Hindlimb muscle (tissue), 1 donor: ENCODE measurements at regions not wholly inside any gene's neighbourhood (a gene's known extent, or its start where the extent isn't known, plus 50 kb on each side); places are given as distances from the start of the nearest gene placed in this dataset.
A peak's percentile ranks its signal among the peaks of the same experiment; 100 is the strongest.

Experiments
- DNase-seq: peaks from one replicate; pipeline ENCODE4 v3.0.0-alpha.2; 2013

DNA sequence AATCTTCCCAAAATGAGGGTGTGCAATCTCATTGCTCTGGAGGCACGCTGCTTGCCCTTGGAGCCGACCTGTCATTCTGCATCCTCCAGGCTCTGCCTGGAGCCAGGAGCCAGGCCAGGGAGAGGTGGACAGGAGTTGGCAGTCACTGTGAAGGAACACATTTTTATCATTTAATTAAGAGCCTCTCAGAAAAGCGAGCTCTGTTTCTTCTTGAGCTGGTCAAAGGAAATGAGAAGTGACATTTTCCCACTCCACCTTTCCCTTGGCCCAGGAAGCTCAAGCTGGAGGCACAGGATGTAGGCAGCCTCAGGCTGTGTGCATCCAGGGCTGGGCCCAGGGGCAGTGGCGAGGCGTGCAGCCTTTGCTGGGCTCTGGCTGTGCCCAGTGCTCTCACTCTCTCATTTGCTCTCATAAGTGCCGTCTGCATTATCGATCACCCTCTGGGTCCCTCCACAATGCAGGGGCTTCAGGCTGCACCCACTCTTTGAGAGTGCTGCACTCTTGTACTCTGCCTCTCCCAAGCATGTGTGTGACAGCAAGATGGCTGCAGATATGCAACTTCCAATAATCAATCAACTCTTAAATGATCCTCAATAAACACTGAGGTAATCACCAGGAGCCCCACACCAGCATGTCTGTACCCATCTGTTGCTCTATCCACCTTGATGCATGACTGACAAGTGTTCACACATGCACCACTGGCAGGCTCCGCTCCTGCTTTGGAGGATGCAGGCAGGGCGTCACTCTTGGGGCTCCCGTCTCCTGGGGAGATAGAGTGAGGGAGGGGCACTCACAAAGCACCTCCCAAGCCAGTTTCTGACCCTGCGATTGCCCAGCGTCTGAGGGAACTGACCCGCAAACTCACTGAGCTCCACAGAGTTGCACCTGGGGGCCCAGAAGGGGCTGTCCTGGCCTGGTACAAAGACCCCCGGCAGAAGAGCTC lies 171.4 kb downstream of the ZNF248 start:
- no peak for DNase-seq

- no peak for DNase-seq
Measured at GRCh38 chr10:37684765-37685164, 172.6 kb downstream of the ZNF248 start.

DNA sequence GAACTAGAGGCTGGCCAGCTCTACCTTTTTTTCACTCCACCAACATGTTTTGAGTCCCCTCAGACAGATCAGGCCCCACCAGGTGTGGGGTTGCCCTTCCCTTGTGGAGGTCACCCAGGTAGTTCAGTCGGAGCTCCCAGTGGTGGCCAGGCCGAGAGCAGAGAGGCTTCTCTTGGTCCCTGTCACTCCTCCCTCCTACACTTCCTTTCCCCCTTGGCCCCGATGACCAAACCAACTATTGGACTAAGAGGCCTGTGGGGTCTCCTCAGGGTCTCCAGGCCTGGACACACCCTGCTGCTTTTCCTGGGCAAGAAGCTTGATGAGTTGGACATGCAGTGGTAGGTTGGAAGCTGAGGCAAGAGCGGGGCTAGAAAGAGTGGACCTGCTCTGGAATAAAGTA lies 174.8 kb downstream of the ZNF248 start:
- DNase-seq: no peak

DNA sequence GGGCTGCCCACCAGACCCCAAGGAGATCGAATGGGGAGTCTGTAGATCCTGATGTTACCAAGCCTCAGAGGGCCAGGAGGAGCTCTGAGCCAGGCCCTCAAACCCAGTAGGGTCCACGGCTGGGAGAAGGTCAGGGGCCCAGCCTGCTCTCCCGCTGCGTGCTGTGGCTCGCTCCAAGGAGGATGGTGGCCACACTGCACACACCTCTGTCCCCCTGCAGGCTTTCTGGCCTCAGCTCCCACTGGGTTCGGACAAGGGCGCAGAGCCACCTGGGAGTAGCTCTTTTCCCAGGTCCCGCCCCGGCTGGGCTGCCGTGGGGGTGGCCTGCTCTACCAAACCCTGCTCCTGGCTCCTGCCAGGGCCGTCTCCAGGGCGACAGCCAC lies 175.8 kb downstream of the ZNF248 start:
- no peak for DNase-seq

- no peak for DNase-seq
Measured at GRCh38 chr10:37680716-37681616, 176.4 kb downstream of the ZNF248 start.

DNA sequence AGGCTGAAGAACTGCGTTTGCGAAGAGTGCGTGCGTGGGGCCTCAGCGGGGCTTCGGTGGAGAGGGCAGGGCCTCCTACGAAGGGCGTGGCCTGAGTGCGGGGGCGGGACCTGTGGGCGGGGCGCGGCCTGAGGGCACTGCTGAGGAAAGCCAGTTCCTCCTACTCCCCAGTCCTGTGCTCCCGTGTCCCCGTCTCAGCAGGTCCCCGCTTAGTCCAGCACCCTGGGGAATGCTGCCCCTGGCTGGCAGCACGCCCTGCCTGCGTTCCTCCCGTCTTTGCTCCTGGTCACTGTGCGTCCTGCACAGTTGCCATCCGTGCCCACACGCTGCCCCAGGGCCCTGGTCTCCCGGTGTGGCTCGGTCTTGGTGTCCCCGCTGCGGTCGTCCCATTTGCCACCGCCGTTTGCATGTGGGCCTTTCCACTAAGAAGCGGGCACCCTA lies 177.1 kb downstream of the ZNF248 start:
- DNase-seq: no peak

- no peak for DNase-seq
Measured at GRCh38 chr10:37679465-37679864, 177.9 kb downstream of the ZNF248 start.

DNA sequence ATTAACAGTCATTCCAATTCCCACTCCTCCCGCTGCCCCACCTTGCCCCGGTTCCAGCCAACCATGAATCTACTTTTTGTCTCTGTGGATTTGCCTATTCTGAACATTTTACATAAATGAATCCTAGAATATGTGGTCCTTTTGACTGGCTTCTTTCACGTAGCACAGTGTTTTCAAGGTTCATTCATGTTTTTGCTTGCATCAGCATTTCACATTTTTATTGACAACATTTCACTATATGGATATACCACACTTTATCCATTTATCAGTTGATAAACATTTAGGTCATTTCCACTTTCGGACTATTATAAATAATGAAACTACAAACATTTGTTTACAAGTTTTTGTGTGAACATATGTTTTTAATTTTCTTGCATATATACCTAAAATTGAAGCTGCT lies 182.0 kb downstream of the ZNF248 start:
- DNase-seq: no peak

- DNase-seq: no peak
Measured at GRCh38 chr10:37671802-37672201, 185.6 kb downstream of the ZNF248 start.

- DNase-seq: no peak
Measured at GRCh38 chr10:37667736-37668135, 189.7 kb downstream of the ZNF248 start.

GRCh38 chr10:37654466-37654865 lies 202.9 kb downstream of the ZNF248 start:
- DNase-seq: no peak

DNA sequence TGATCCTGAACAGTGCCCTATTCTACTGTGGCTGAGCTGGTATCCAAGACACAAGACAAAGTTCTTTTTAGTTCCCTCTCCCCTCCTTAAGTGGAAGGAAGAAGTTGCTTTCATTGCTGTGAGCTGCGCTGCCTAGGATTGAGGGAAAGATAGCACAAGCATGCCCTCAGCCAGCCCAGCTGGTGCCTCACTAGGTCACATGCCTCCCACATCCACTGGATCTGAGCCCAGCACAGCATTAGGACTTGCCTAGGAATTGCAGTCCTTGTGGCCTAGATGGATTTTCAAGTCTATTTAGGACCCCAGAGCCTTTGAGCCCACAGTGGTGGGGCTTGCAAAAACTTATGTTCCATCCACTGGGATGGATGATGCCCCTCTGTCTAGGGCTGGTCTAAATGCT lies 214.2 kb downstream of the ZNF248 start:
- no peak for DNase-seq

- no peak for DNase-seq
Measured at GRCh38 chr10:37640301-37640700, 217.1 kb downstream of the ZNF248 start.

DNA sequence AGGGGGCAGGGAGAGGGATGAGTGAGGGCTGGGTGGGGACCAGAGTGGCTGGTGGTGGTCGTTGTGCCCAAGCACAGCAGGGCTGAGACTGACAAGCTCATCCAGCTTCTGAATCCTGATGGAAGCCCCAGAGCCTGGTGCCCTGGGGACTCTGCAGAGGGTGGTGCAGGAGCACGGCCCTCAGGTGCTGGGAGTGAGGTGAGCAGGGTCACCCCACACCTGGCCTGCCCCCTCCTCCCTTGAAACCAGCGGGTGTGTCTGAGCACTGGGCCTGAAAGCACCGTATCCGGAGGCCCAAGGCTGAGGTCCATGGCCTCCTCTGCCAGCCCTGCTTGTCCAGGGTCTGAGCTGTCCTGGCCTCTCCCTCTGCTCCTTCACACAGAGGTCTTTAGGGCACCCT lies 218.2 kb downstream of the ZNF248 start:
- no peak for DNase-seq

GRCh38 chr10:37638569-37638968 lies 218.8 kb downstream of the ZNF248 start:
- no peak for DNase-seq

- DNase-seq: no peak
Measured at GRCh38 chr10:37634351-37634880, 223.0 kb downstream of the ZNF248 start.

DNA sequence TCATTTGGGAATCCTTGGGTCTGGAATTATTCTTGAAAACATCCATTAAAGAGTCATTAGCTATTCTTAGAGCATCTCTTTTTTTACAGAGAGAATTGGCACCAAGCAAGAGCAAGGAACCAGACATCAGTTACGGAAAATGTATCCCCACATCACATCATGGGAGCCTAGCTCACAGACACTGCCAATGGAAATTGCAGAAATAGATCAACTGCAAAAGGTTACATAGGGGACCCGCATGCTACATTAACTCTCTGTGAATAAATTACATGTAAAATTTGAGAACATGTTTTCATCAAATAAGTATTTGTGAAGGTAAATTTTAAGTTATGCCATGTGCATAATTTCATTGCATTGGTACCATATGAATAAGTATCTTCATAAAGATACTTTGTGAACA lies 224.8 kb downstream of the ZNF248 start:
- DNase-seq: peak; percentile 1

GRCh38 chr10:37623506-37623905 lies 233.9 kb downstream of the ZNF248 start:
- DNase-seq: no peak

GRCh38 chr10:37619336-37619735 lies 238.1 kb downstream of the ZNF248 start:
- no peak for DNase-seq

DNA sequence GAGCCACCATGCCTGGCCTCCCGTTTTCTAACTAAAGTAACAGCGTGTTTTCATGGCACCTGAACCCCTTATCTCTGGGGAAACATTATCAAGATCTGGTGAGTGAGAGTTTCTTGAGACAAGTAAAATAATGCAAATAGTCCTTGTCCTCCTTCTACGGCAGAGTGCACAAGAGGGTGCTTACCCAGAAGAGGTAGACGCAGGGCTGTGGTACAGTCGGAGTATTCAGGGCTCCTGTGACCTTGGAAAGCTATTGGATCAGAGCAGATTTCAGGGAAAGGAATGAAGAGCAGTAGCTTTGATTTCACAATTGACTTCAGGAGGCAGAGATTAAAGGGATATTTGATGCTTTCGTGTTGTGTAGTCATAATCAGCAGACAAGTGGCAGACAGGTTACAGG lies 269.1 kb downstream of the ZNF248 start:
- DNase-seq: no peak

DNA sequence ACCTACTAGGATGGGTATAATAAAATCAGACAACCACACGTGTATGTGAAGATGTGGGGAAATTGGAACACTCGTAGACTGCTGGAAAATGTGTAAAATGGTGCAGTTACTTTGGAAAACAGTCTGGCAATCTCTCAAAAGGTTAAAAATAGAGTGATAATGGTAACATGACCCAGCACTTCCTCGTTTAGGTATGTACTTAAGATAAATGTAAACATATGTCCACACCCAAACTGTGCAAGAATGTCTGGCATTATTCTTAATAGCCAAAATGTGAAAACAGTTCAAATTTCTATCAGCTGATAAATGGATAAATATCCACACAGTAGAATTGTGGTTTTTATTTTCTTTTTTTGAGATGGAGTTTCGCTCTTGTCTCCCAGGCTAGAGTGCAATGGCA lies 272.8 kb downstream of the ZNF248 start:
- no peak for DNase-seq

DNA sequence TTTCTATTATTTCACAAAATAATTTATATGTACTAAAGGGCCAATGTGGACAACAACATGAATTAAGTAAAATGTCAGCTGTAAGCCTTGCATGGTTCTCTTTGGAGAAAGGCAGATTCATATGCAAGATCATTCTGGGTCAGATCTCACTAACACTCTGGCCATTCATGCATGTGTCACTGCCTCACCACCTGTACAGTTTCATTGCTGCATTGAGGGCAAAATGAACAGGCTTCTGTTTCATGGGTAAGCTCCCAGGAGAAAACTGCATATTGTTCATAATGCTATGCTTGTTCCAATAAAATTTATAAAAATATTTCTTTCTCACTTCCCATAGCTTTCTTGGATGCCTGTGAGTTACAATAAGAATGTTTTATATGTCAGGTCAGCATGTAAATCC lies 275.2 kb downstream of the ZNF248 start:
- DNase-seq: no peak

GRCh38 chr10:37576154-37576553 lies 281.3 kb downstream of the ZNF248 start:
- DNase-seq: no peak
